Keratinocyte (primary cell): ENCODE measurements at regions not wholly inside any gene's neighbourhood (a gene's known extent, or its start where the extent isn't known, plus 50 kb on each side); places are given as distances from the start of the nearest gene placed in this dataset.

Source experiments
- DNase-seq: peaks from one replicate; pipeline ENCODE4 v3.0.0-alpha.2; 2011; ENCODE audit warnings: low read depth, missing footprints, low spot score
- FAIRE-seq: peaks from 2 replicates; lab custom pipeline; 2011; peaks lifted over from hg19 to GRCh38; lab: Jason Lieb, UNC
- H2AFZ ChIP-seq: 2 replicates; pipeline ENCODE4 v1.6.0; 2012; ENCODE audit warnings: low read length, control low read depth, inconsistent platforms; ENCODE audit not compliant: control insufficient read depth
- H3K27ac ChIP-seq: 2 replicates; pipeline ENCODE4 v1.5.1; 2011; ENCODE audit warnings: low read length; ENCODE audit not compliant: control insufficient read depth, insufficient read depth
- H3K27me3 ChIP-seq: 3 replicates; pipeline ENCODE4 v1.6.0; 2011; ENCODE audit warnings: low read length; ENCODE audit not compliant: control insufficient read depth, insufficient read depth; ENCODE audit errors: extremely low read depth
- H3K36me3 ChIP-seq, 2 experiments: 2 replicates in 1 of 2; 3 replicates in 1 of 2; pipeline ENCODE4 v1.5.1; 2011; ENCODE audit warnings: low read length in 2 of 2, mild to moderate bottlenecking in 1 of 2; ENCODE audit not compliant: control insufficient read depth in 2 of 2, insufficient read depth in 2 of 2; ENCODE audit errors: extremely low read depth in 1 of 2
- H3K4me1 ChIP-seq: 3 replicates; pipeline ENCODE4 v1.5.1; 2011; ENCODE audit warnings: low read length; ENCODE audit not compliant: control insufficient read depth, insufficient read depth; ENCODE audit errors: extremely low read depth
- H3K4me2 ChIP-seq: 3 replicates; pipeline ENCODE4 v1.6.0; 2011; ENCODE audit warnings: low read depth, low read length; ENCODE audit not compliant: control insufficient read depth, insufficient read depth; ENCODE audit errors: extremely low read depth
- H3K4me3 ChIP-seq, 3 experiments: fragments of 200-600 bp in 1 of 3; sonication (generic) in 1 of 3; 2 replicates in 2 of 3; 3 replicates in 1 of 3; pipeline ENCODE4 v1.5.1; 2011 to 2016; ENCODE audit warnings: low read length in 3 of 3, mild to moderate bottlenecking in 3 of 3, control low read depth in 2 of 3, inconsistent platforms in 1 of 3, low read depth in 1 of 3, mixed read lengths in 1 of 3, mixed run types in 1 of 3, moderate library complexity in 1 of 3; ENCODE audit not compliant: control insufficient read depth in 2 of 3, insufficient read depth in 2 of 3; ENCODE audit errors: extremely low read depth in 1 of 3
- H3K79me2 ChIP-seq: 2 replicates; pipeline ENCODE4 v1.6.0; 2012; ENCODE audit warnings: low read length; ENCODE audit not compliant: control insufficient read depth, insufficient read depth
- H3K9ac ChIP-seq: 3 replicates; pipeline ENCODE4 v1.6.0; 2011; ENCODE audit warnings: low read length; ENCODE audit not compliant: control insufficient read depth, insufficient read depth; ENCODE audit errors: extremely low read depth
- H3K9me1 ChIP-seq: 3 replicates; pipeline ENCODE4 v1.6.0; 2011; ENCODE audit warnings: low read length; ENCODE audit not compliant: control insufficient read depth, insufficient read depth; ENCODE audit errors: extremely low read depth
- H3K9me3 ChIP-seq: 2 replicates; pipeline ENCODE4 v1.5.1; 2012; ENCODE audit warnings: low read depth, low read length; ENCODE audit not compliant: control insufficient read depth
- H4K20me1 ChIP-seq: 3 replicates; pipeline ENCODE4 v1.6.0; 2011; ENCODE audit warnings: low read length; ENCODE audit not compliant: control insufficient read depth, insufficient read depth; ENCODE audit errors: extremely low read depth
- CTCF ChIP-seq, 3 experiments: IDR thresholded peaks in 1 of 3; conservative IDR thresholded peaks in 1 of 3; optimal IDR thresholded peaks in 1 of 3; 2 replicates in 2 of 3; 3 replicates in 1 of 3; pipeline versions ENCODE3 to v1.5.1; 2011; ENCODE audit warnings: low read length in 3 of 3, mild to moderate bottlenecking in 3 of 3, moderate library complexity in 2 of 3, control low read depth in 1 of 3, inconsistent platforms in 1 of 3; ENCODE audit not compliant: insufficient read depth in 2 of 3; ENCODE audit errors: extremely low read depth in 1 of 3
- EZH2 ChIP-seq: IDR thresholded peaks from one replicate; pipeline ENCODE4 v1.6.1; 2012; ENCODE audit warnings: inconsistent platforms, mild to moderate bottlenecking, low read length, moderate library complexity
- dilution Hi-C: fragments of 300-500 bp; cut with MboI; formaldehyde crosslinking; loops from one replicate; pipeline ENCODE4 v1.7.0; 2020; ENCODE audit warnings: low sequenced_read_pairs; ENCODE audit not compliant: extremely low pct_ligation_motif_present

DNA sequence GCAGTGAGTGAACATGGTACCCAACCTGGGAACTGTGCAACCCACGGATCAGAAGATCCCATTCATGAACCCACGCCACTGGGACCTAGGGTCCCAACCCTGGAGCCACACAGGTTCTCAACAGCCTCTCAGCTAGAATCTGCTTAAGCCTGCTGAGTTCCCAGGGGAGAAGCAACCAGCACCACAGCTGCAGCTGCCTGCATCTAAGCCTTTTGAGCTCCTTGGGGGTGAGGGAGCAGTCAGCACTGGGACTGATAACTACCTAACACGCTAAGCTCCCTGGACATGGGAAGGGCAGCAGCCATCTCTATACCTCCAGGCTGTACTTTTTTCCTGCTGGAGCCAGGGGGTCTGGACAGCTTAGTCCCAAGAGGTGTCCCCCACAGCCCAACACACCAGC, 179.3 kb downstream of the IL15 start:
- Histone ChIP-seq H3K9me1 (no peaks in the 10 kb centered on the region), H3K4me3 (no peak overlapping the region), H4K20me1 (no peaks in the 10 kb centered on the region), H3K9me3 (no peaks in the 10 kb centered on the region), H3K4me1 (no peaks in the 10 kb centered on the region), H3K27me3 (no peaks in the 10 kb centered on the region), H3K27ac (no peak overlapping the region), H3K36me3 (no peaks in the 10 kb centered on the region), H3K79me2 (no peaks in the 10 kb centered on the region), H3K9ac (no peak overlapping the region), H2AFZ (no peak overlapping the region), H3K4me2 (no peak overlapping the region)
- no peak for DNase-seq
- dilution Hi-C loops = no loop called here
- no peak for FAIRE-seq
- TF ChIP-seq CTCF (optimal IDR thresholded peaks at IDR 0.05 in 1 of 3, IDR thresholded peaks at IDR 0.05 in 1 of 3, conservative IDR thresholded peaks at IDR 0.05 in 1 of 3; ENCODE audit: extremely low read depth in 1 of 3, insufficient read depth in 2 of 3, low read length in 3 of 3) (no peak), EZH2 (no peak)

GRCh38 chr4:141826260-141826659, 189.9 kb downstream of the IL15 start:
- Histone ChIP-seq H2AFZ (no peak overlapping the region), H4K20me1 (no peaks in the 10 kb centered on the region), H3K9me1 (no peaks in the 10 kb centered on the region), H3K4me3 (no peak overlapping the region), H3K4me1 (no peaks in the 10 kb centered on the region), H3K36me3 (no peaks in the 10 kb centered on the region), H3K79me2 (no peaks in the 10 kb centered on the region), H3K4me2 (no peak overlapping the region), H3K9me3 (no peaks in the 10 kb centered on the region), H3K27ac (no peak overlapping the region), H3K9ac (no peak overlapping the region), H3K27me3 (no peaks in the 10 kb centered on the region)
- dilution Hi-C loops = no loop called here
- TF ChIP-seq CTCF (optimal IDR thresholded peaks at IDR 0.05 in 1 of 3, IDR thresholded peaks at IDR 0.05 in 1 of 3, conservative IDR thresholded peaks at IDR 0.05 in 1 of 3; ENCODE audit: extremely low read depth in 1 of 3, insufficient read depth in 2 of 3, low read length in 3 of 3) (no peak), EZH2 (no peak)
- FAIRE-seq = no peak
- no peak for DNase-seq
